Activated CD8-positive, alpha-beta T cell treated with anti-CD3 and anti-CD28 coated beads for 36 hours (primary cell): ENCODE measurements at regions not wholly inside any gene's neighbourhood (a gene's known extent, or its start where the extent isn't known, plus 50 kb on each side); places are given as distances from the start of the nearest gene placed in this dataset.

Experiments
- ATAC-seq: fragments of 200-7000 bp; cut with Tn5 transposase; one replicate; pipeline ENCODE4 v1.10.0; 2021; ENCODE audit warnings: mild to moderate bottlenecking, moderate library complexity
- CTCF ChIA-PET: fragments of 350-600 bp; sonication (Branson Sonifier 250); formaldehyde crosslinking; loops from one replicate; lab custom pipeline; 2021; ENCODE audit warnings: antibody characterized with exemption; lab: Charles Lee
- POLR2A ChIA-PET: fragments of 350-600 bp; sonication (Branson Sonifier 250); formaldehyde crosslinking; loops from one replicate; lab custom pipeline; 2021; ENCODE audit warnings: antibody characterized with exemption; lab: Charles Lee
- DNase-seq: peaks from one replicate; pipeline ENCODE4 v3.0.0-alpha.2; 2020
- H3K27ac Mint-ChIP-seq: one replicate; pipeline ENCODE4 v1.8.0; 2021; ENCODE audit warnings: mild to moderate bottlenecking, mixed read lengths
- H3K27me3 Mint-ChIP-seq: one replicate; pipeline ENCODE4 v1.8.0; 2021; ENCODE audit warnings: mixed read lengths
- H3K36me3 Mint-ChIP-seq: one replicate; pipeline ENCODE4 v1.8.0; 2021; ENCODE audit warnings: low read depth, mixed read lengths
- H3K4me1 Mint-ChIP-seq: one replicate; pipeline ENCODE4 v1.8.0; 2021; ENCODE audit warnings: low read depth, mixed read lengths
- H3K4me3 Mint-ChIP-seq: one replicate; pipeline ENCODE4 v1.8.0; 2021; ENCODE audit warnings: mild to moderate bottlenecking, moderate library complexity, mixed read lengths
- H3K9me3 Mint-ChIP-seq: one replicate; pipeline ENCODE4 v1.8.0; 2021; ENCODE audit warnings: mixed read lengths
- CTCF ChIP-seq: fragments of 200-600 bp; IDR thresholded peaks from one replicate; pipeline ENCODE4 v1.8.0; 2022; ENCODE audit warnings: antibody characterized with exemption, mild to moderate bottlenecking
- intact Hi-C: fragments of 100-400 bp; cut with micrococcal nuclease; formaldehyde crosslinking; loops from one replicate; pipeline ENCODE4 v1.10.0; 2022

GRCh38 chr10:111504376-111504775 lies 427.5 kb downstream of the ADRA2A start:
- H3K4me1 Mint-ChIP-seq: no peaks in the 10 kb centered on the region
- H3K4me3 Mint-ChIP-seq: no peak overlapping the region
- CTCF ChIA-PET: no interaction called here

GRCh38 chr10:111506266-111507034 lies 429.6 kb downstream of the ADRA2A start:
- no peak overlapping the region for H3K27ac Mint-ChIP-seq
- ATAC-seq (no peak), DNase-seq (no peak)
- CTCF ChIA-PET: no interaction called here
- no peak for TF ChIP-seq CTCF
- intact Hi-C loops: no loop called here
- POLR2A ChIA-PET: no interaction called here
- H3K27me3 Mint-ChIP-seq: peaks cover 9% of the 10 kb centered on the region
- no peaks in the 10 kb centered on the region for H3K36me3 Mint-ChIP-seq
- no peaks in the 10 kb centered on the region for H3K4me1 Mint-ChIP-seq
- H3K9me3 Mint-ChIP-seq: peaks cover 3% of the 10 kb centered on the region
- no peak overlapping the region for H3K4me3 Mint-ChIP-seq

More at GRCh38 chr10:111504376-111504775, 427.5 kb downstream of the ADRA2A start:
- no peak for DNase-seq
- peaks cover 3% of the 10 kb centered on the region for H3K9me3 Mint-ChIP-seq
- H3K36me3 Mint-ChIP-seq: no peaks in the 10 kb centered on the region
- no peak overlapping the region for H3K27ac Mint-ChIP-seq
- TF ChIP-seq CTCF: no peak
- intact Hi-C loops: no loop called here
- no peak for ATAC-seq
- POLR2A ChIA-PET: no interaction called here
- H3K27me3 Mint-ChIP-seq: peaks cover 9% of the 10 kb centered on the region

DNA sequence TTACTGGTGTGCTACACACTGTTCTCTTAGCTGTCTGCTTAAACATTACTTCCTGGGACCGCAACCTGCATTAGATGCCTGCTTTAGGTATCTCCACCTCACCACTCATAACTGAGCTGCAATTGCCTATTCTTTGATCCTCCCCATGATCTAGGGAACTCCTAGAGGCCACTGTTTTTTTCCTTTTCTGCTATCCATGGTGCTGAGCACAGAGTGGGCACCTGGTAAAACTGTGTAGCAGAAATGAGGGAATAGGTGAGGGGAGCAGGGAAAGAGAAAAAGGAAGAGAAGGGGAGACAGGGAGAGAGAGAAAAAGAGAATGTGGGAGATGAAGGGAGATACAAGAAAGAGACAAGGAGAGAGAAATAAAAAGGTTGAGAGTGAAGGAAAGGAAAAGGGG lies 434.9 kb downstream of the ADRA2A start:
- intact Hi-C loops: no loop called here

GRCh38 chr10:111515264-111515663 lies 438.4 kb downstream of the ADRA2A start:
- peaks cover 1% of the 10 kb centered on the region for H3K27me3 Mint-ChIP-seq
- H3K9me3 Mint-ChIP-seq: no peaks in the 10 kb centered on the region
- no peaks in the 10 kb centered on the region for H3K4me1 Mint-ChIP-seq
- no peak overlapping the region for H3K4me3 Mint-ChIP-seq
- H3K27ac Mint-ChIP-seq: no peak overlapping the region
- no peaks in the 10 kb centered on the region for H3K36me3 Mint-ChIP-seq
- ChIA-PET CTCF (no interaction called here), POLR2A (no interaction called here)
- no peak for TF ChIP-seq CTCF
- ATAC-seq: no peak
- intact Hi-C loops: no loop called here
- no peak for DNase-seq

More for the DNA sequence above, 434.9 kb downstream of the ADRA2A start:
- Mint-ChIP-seq H3K27ac (no peak overlapping the region), H3K36me3 (no peaks in the 10 kb centered on the region), H3K27me3 (peaks cover 10% of the 10 kb centered on the region), H3K9me3 (no peaks in the 10 kb centered on the region), H3K4me3 (no peak overlapping the region), H3K4me1 (no peaks in the 10 kb centered on the region)
- ATAC-seq: no peak
- ChIA-PET CTCF (no interaction called here), POLR2A (no interaction called here)
- DNase-seq: no peak
- TF ChIP-seq CTCF: no peak

- DNase-seq (no peak), ATAC-seq (no peak)
- no peaks in the 10 kb centered on the region for H3K9me3 Mint-ChIP-seq
- intact Hi-C loops: no loop called here
- CTCF ChIA-PET: no interaction called here
- H3K36me3 Mint-ChIP-seq: no peaks in the 10 kb centered on the region
- no peak for TF ChIP-seq CTCF
- no peaks in the 10 kb centered on the region for H3K4me1 Mint-ChIP-seq
- H3K4me3 Mint-ChIP-seq: no peak overlapping the region
- peaks cover 1% of the 10 kb centered on the region for H3K27me3 Mint-ChIP-seq
- no peak overlapping the region for H3K27ac Mint-ChIP-seq
- POLR2A ChIA-PET: no interaction called here
Observed at GRCh38 chr10:111515706-111516105, 438.9 kb downstream of the ADRA2A start.
